ENCODE measurements at regions not wholly inside any gene's neighbourhood (a gene's known extent, or its start where the extent isn't known, plus 50 kb on each side); places are given as distances from the start of the nearest gene placed in this dataset.
"Not testable (repeated sequence)": the region's sequence is repeated elsewhere in the genome, so short reads cannot be mapped to it uniquely, and the experiment has no call there.

- no peak for DNase-seq
Measured at GRCh38 chr1:203999618-204000017, 73.3 kb upstream of the SOX13 start.

GRCh38 chr1:204001166-204001901, 71.6 kb upstream of the SOX13 start:
- DNase-seq = no peak

GRCh38 chr1:204002614-204003013, 70.3 kb upstream of the SOX13 start:
- DNase-seq = no peak

- no peak for DNase-seq
Measured at GRCh38 chr1:204003536-204003935, 69.4 kb upstream of the SOX13 start.

GRCh38 chr1:204011426-204011825, 61.5 kb upstream of the SOX13 start:
- DNase-seq = no peak

GRCh38 chr1:204013052-204013451, 59.9 kb upstream of the SOX13 start:
- no peak for DNase-seq

GRCh38 chr1:204014336-204014735, 58.6 kb upstream of the SOX13 start:
- no peak for DNase-seq

GRCh38 chr1:204014961-204015360, 58.0 kb upstream of the SOX13 start:
- not testable (repeated sequence) for DNase-seq

- no peak for DNase-seq
Measured at GRCh38 chr1:204017032-204017431, 55.9 kb upstream of the SOX13 start.

- DNase-seq = no peak
Measured at GRCh38 chr1:204018460-204018859, 54.5 kb upstream of the SOX13 start.

All from kidney glomerular epithelial cell (primary cell).